ENCODE measurements at regions not wholly inside any gene's neighbourhood (a gene's known extent, or its start where the extent isn't known, plus 50 kb on each side); places are given as distances from the start of the nearest gene placed in this dataset.

DNA sequence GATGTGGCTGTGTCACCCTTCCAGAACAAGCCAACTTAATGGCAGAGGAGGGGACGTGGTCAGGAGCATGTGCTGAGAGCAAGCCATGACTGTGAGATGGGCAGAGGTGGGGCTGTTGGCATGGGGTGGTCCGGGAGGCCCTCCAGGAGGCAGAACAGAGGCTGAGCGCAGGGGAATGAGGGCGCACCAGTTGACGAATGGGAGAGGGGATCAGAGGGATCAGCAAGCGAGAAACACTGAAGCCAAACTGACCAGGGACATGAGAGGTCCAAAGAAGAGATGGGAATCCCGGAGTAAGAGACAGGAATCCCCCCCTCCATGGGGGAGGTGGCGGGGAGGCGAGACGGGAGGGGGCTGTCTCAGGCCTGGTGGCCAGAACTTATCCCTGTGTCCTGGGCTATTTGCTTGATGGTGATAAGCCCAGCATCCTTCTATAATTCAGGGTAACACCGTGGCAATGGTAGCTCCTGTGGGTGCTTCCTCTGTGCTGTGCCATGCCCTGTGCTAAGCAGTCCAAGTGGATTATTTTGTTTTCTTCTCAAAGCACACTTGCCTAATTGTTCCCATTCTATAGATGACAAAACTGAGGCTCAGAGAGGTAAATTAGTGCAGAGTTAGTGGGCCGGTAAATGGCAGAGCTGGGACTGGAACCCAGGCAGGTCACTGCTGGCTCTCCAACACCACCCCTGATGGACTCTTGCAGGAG lies 83.4 kb upstream of the SHISAL1 start:
- no peak for FAIRE-seq
- H3K27me3 ChIP-seq (ENCODE audit: control insufficient read depth, extremely low read depth, insufficient read depth, low read length) = peaks cover 3% of the 10 kb centered on the region
- H3K9me1 ChIP-seq (ENCODE audit: control insufficient read depth, extremely low read depth, insufficient read depth, low read length) = no peaks in the 10 kb centered on the region
- no peaks in the 10 kb centered on the region for H4K20me1 ChIP-seq (ENCODE audit: control insufficient read depth, extremely low read depth, insufficient read depth, low read length)
- H3K9ac ChIP-seq (ENCODE audit: control insufficient read depth, extremely low read depth, insufficient read depth, low read length) = no peak overlapping the region
- DNase-seq (ENCODE audit: low read depth, low spot score) = no peak
- no peak overlapping the region for H2AFZ ChIP-seq (ENCODE audit: control insufficient read depth, low read length)
- dilution Hi-C loops (cut with MboI; ENCODE audit: extremely low pct_ligation_motif_present, low sequenced_read_pairs) = no loop called here
- peak overlapping the region; percentile 4 for H3K4me2 ChIP-seq (ENCODE audit: control insufficient read depth, extremely low read depth, insufficient read depth, low read depth, low read length)
- TF ChIP-seq EZH2 (IDR thresholded peaks at IDR 0.05; ENCODE audit: low read length) = no peak
- TF ChIP-seq, protein P1, sequence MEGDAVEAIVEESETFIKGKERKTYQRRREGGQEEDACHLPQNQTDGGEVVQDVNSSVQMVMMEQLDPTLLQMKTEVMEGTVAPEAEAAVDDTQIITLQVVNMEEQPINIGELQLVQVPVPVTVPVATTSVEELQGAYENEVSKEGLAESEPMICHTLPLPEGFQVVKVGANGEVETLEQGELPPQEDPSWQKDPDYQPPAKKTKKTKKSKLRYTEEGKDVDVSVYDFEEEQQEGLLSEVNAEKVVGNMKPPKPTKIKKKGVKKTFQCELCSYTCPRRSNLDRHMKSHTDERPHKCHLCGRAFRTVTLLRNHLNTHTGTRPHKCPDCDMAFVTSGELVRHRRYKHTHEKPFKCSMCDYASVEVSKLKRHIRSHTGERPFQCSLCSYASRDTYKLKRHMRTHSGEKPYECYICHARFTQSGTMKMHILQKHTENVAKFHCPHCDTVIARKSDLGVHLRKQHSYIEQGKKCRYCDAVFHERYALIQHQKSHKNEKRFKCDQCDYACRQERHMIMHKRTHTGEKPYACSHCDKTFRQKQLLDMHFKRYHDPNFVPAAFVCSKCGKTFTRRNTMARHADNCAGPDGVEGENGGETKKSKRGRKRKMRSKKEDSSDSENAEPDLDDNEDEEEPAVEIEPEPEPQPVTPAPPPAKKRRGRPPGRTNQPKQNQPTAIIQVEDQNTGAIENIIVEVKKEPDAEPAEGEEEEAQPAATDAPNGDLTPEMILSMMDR (optimal IDR thresholded peaks at IDR 0.05 in 1 of 3, IDR thresholded peaks at IDR 0.05 in 1 of 3, conservative IDR thresholded peaks at IDR 0.05 in 1 of 3; ENCODE audit: extremely low read depth in 1 of 3, insufficient read depth in 2 of 3, low read length in 3 of 3) = no peak
- peaks cover 19% of the 10 kb centered on the region for H3K4me1 ChIP-seq (ENCODE audit: control insufficient read depth, extremely low read depth, insufficient read depth, low read length)
- no peak overlapping the region for H3K27ac ChIP-seq (ENCODE audit: control insufficient read depth, insufficient read depth, low read length)
- H3K79me2 ChIP-seq (ENCODE audit: control insufficient read depth, insufficient read depth, low read length) = no peaks in the 10 kb centered on the region
- H3K36me3 ChIP-seq (ENCODE audit: control insufficient read depth in 2 of 2, extremely low read depth in 1 of 2, insufficient read depth in 2 of 2, low read length in 2 of 2) = no peaks in the 10 kb centered on the region
- no peak overlapping the region for H3K4me3 ChIP-seq (ENCODE audit: control insufficient read depth in 2 of 3, extremely low read depth in 1 of 3, insufficient read depth in 2 of 3, low read depth in 1 of 3, low read length in 3 of 3)
- H3K9me3 ChIP-seq (ENCODE audit: control insufficient read depth, low read depth, low read length) = no peaks in the 10 kb centered on the region

- H3K9me3 ChIP-seq (ENCODE audit: control insufficient read depth, low read depth, low read length) = no peaks in the 10 kb centered on the region
- no peak for DNase-seq (ENCODE audit: low read depth, low spot score)
These were observed 82.6 kb upstream of the SHISAL1 start for GRCh38 chr22:44395118-44396005.

More at GRCh38 chr22:44395118-44396005, 82.6 kb upstream of the SHISAL1 start:
- FAIRE-seq = peak; percentile 84
- Histone ChIP-seq H3K9ac (ENCODE audit: control insufficient read depth, extremely low read depth, insufficient read depth, low read length) (no peak overlapping the region), H3K27me3 (ENCODE audit: control insufficient read depth, extremely low read depth, insufficient read depth, low read length) (peaks cover under 1% of the 10 kb centered on the region), H3K9me1 (ENCODE audit: control insufficient read depth, extremely low read depth, insufficient read depth, low read length) (no peaks in the 10 kb centered on the region), H3K27ac (ENCODE audit: control insufficient read depth, insufficient read depth, low read length) (no peak overlapping the region), H2AFZ (ENCODE audit: control insufficient read depth, low read length) (no peak overlapping the region), H3K36me3 (ENCODE audit: control insufficient read depth in 2 of 2, extremely low read depth in 1 of 2, insufficient read depth in 2 of 2, low read length in 2 of 2) (no peaks in the 10 kb centered on the region), H3K4me3 (ENCODE audit: control insufficient read depth in 2 of 3, extremely low read depth in 1 of 3, insufficient read depth in 2 of 3, low read depth in 1 of 3, low read length in 3 of 3) (no peak overlapping the region), H4K20me1 (ENCODE audit: control insufficient read depth, extremely low read depth, insufficient read depth, low read length) (no peaks in the 10 kb centered on the region), H3K4me2 (ENCODE audit: control insufficient read depth, extremely low read depth, insufficient read depth, low read depth, low read length) (peak overlapping the region; percentile 4), H3K4me1 (ENCODE audit: control insufficient read depth, extremely low read depth, insufficient read depth, low read length) (peaks cover 19% of the 10 kb centered on the region), H3K79me2 (ENCODE audit: control insufficient read depth, insufficient read depth, low read length) (no peaks in the 10 kb centered on the region)
- TF ChIP-seq, protein P1 (optimal IDR thresholded peaks at IDR 0.05 in 1 of 3, IDR thresholded peaks at IDR 0.05 in 1 of 3, conservative IDR thresholded peaks at IDR 0.05 in 1 of 3; ENCODE audit: extremely low read depth in 1 of 3, insufficient read depth in 2 of 3, low read length in 3 of 3) = no peak
- no peak for TF ChIP-seq EZH2 (IDR thresholded peaks at IDR 0.05; ENCODE audit: low read length)
- dilution Hi-C loops (cut with MboI; ENCODE audit: extremely low pct_ligation_motif_present, low sequenced_read_pairs) = no loop called here
